H1 (cell line): ENCODE measurements at regions not wholly inside any gene's neighbourhood (a gene's known extent, or its start where the extent isn't known, plus 50 kb on each side); places are given as distances from the start of the nearest gene placed in this dataset.

Experiments used
- CTCF ChIA-PET: fragments of 300-600 bp; sonication (Branson Sonifier 250); formaldehyde crosslinking; loops from one replicate; lab custom pipeline; 2021; ENCODE audit not compliant: partially characterized antibody; lab: Charles Lee
- POLR2A ChIA-PET: fragments of 300-600 bp; sonication (Branson Sonifier 250); formaldehyde crosslinking; loops from one replicate; lab custom pipeline; 2021; ENCODE audit warnings: inconsistent platforms; ENCODE audit not compliant: partially characterized antibody; lab: Charles Lee
- DNase-seq, 2 experiments: peaks; one replicate each; pipeline versions ENCODE4 v3.0.0 to v3.0.0-alpha.2; 2010 to 2022; ENCODE audit warnings: low spot score in 2 of 2, low read depth in 1 of 2, mixed read lengths in 1 of 2
- FAIRE-seq: peaks from 2 replicates; lab custom pipeline; 2011; peaks lifted over from hg19 to GRCh38; lab: Jason Lieb, UNC
- H2AFZ ChIP-seq: 2 replicates; pipeline ENCODE4 v1.8.1; 2012; ENCODE audit warnings: low read length, inconsistent platforms
- H2AK5ac ChIP-seq: 2 replicates; pipeline ENCODE4 v1.6.1; 2013; ENCODE audit warnings: low read depth, low read length
- H2BK120ac ChIP-seq: replicated peaks from 2 replicates; pipeline ENCODE3; 2013; ENCODE audit warnings: low read depth, low read length, inconsistent platforms
- H2BK12ac ChIP-seq: 2 replicates; pipeline ENCODE4 v1.6.1; 2013; ENCODE audit warnings: low read depth, low read length
- H2BK15ac ChIP-seq: 2 replicates; pipeline ENCODE4 v1.6.1; 2013; ENCODE audit warnings: low read length
- H2BK20ac ChIP-seq: 2 replicates; pipeline ENCODE4 v1.6.1; 2013; ENCODE audit warnings: low read length
- H2BK5ac ChIP-seq: 2 replicates; pipeline ENCODE4 v1.6.1; 2013; ENCODE audit warnings: low read depth, low read length
- H3K14ac ChIP-seq: 2 replicates; pipeline ENCODE4 v1.6.1; 2013; ENCODE audit warnings: inconsistent platforms; ENCODE audit not compliant: insufficient read length
- H3K18ac ChIP-seq: 2 replicates; pipeline ENCODE4 v1.6.1; 2013; ENCODE audit warnings: low read length; ENCODE audit errors: extremely low read depth
- H3K23ac ChIP-seq: 2 replicates; pipeline ENCODE4 v1.6.1; 2013; ENCODE audit warnings: inconsistent platforms; ENCODE audit not compliant: insufficient read length
- H3K23me2 ChIP-seq: 2 replicates; pipeline ENCODE4 v1.6.1; 2013; ENCODE audit warnings: low read depth, low read length
- H3K27ac ChIP-seq: 2 replicates; pipeline ENCODE4 v1.6.1; 2011; ENCODE audit warnings: low read depth, low read length, inconsistent platforms
- H3K27me3 ChIP-seq, 4 experiments: replicated peaks in 1 of 4; 1 replicate in 1 of 4; 2 replicates in 3 of 4; pipeline versions ENCODE4 v1.6.1 to v1.8.1; 2011 to 2013; ENCODE audit warnings: low read length in 3 of 4, mild to moderate bottlenecking in 3 of 4, inconsistent platforms in 2 of 4, mixed read lengths in 2 of 4, moderate library complexity in 1 of 4; ENCODE audit not compliant: control insufficient read depth in 3 of 4, insufficient read depth in 3 of 4; ENCODE audit errors: extremely low read depth in 1 of 4
- H3K36me3 ChIP-seq, 4 experiments: 2 replicates each; pipeline versions ENCODE4 v1.6.1 to v1.8.1; 2011 to 2013; ENCODE audit warnings: mild to moderate bottlenecking in 4 of 4, low read length in 3 of 4, moderate library complexity in 2 of 4, control low read depth in 1 of 4, inconsistent platforms in 1 of 4; ENCODE audit not compliant: insufficient read depth in 4 of 4, control insufficient read depth in 2 of 4
- H3K4ac ChIP-seq: replicated peaks from 2 replicates; pipeline ENCODE3; 2013; ENCODE audit warnings: low read length, low read depth, mixed read lengths, inconsistent platforms; ENCODE audit not compliant: insufficient read length
- H3K4me1 ChIP-seq, 4 experiments: replicated peaks in 1 of 4; 1 replicate in 1 of 4; 2 replicates in 3 of 4; pipeline versions ENCODE4 v1.6.1 to v1.8.1; 2011 to 2013; ENCODE audit warnings: low read length in 3 of 4, inconsistent platforms in 2 of 4, mixed read lengths in 1 of 4; ENCODE audit not compliant: insufficient read depth in 4 of 4, control insufficient read depth in 3 of 4
- H3K4me2 ChIP-seq, 2 experiments: 2 replicates each; pipeline versions ENCODE4 v1.6.1 to v1.8.1; 2011 to 2013; ENCODE audit warnings: low read depth in 2 of 2, low read length in 2 of 2, control low read depth in 1 of 2, inconsistent platforms in 1 of 2, mild to moderate bottlenecking in 1 of 2; ENCODE audit not compliant: insufficient read depth in 1 of 2
- H3K4me3 ChIP-seq, 4 experiments: fragments of 200-600, 300-600 bp in 1 of 4; sonication (generic), shearing (Covaris generic), sonication (Bioruptor Twin) in 1 of 4; 2 replicates each; pipeline versions ENCODE4 v1.5.1 to v1.8.1; 2011 to 2016; ENCODE audit warnings: low read length in 4 of 4, low read depth in 3 of 4, control low read depth in 2 of 4, inconsistent platforms in 2 of 4, mild to moderate bottlenecking in 2 of 4, mixed read lengths in 1 of 4, moderate library complexity in 1 of 4; ENCODE audit not compliant: insufficient read depth in 2 of 4; ENCODE audit errors: extremely low read depth in 1 of 4
- H3K56ac ChIP-seq: replicated peaks from 2 replicates; pipeline ENCODE3; 2013; ENCODE audit warnings: low read depth, mild to moderate bottlenecking, mixed read lengths, low read length, inconsistent platforms; ENCODE audit not compliant: insufficient read length
- H3K79me1 ChIP-seq: 2 replicates; pipeline ENCODE4 v1.6.1; 2013; ENCODE audit warnings: low read depth, low read length, control low read depth
- H3K79me2 ChIP-seq, 2 experiments: 2 replicates each; pipeline versions ENCODE4 v1.6.1 to v1.8.1; 2012 to 2013; ENCODE audit warnings: low read length in 2 of 2, mild to moderate bottlenecking in 2 of 2, inconsistent platforms in 1 of 2; ENCODE audit not compliant: insufficient read depth in 2 of 2, control insufficient read depth in 1 of 2
- H3K9ac ChIP-seq, 4 experiments: replicated peaks in 1 of 4; 1 replicate in 1 of 4; 2 replicates in 3 of 4; pipeline versions ENCODE4 v1.6.1 to v1.8.1; 2011 to 2013; ENCODE audit warnings: low read depth in 3 of 4, low read length in 3 of 4, control low read depth in 2 of 4, mild to moderate bottlenecking in 2 of 4, moderate library complexity in 2 of 4, inconsistent platforms in 1 of 4; ENCODE audit errors: extremely low read depth in 1 of 4
- H3K9me3 ChIP-seq, 2 experiments: 2 replicates each; pipeline versions ENCODE4 v1.6.1 to v1.8.1; 2012 to 2013; ENCODE audit warnings: mild to moderate bottlenecking in 2 of 2, moderate library complexity in 2 of 2, control low read depth in 1 of 2, inconsistent platforms in 1 of 2, low read depth in 1 of 2, low read length in 1 of 2, mixed read lengths in 1 of 2; ENCODE audit not compliant: insufficient read depth in 2 of 2
- H4K20me1 ChIP-seq, 2 experiments: replicated peaks in 1 of 2; 2 replicates each; pipeline versions ENCODE3 to v1.8.1; 2011 to 2013; ENCODE audit warnings: inconsistent platforms in 2 of 2, low read length in 2 of 2, mild to moderate bottlenecking in 1 of 2; ENCODE audit not compliant: insufficient read depth in 2 of 2, control insufficient read depth in 1 of 2
- H4K5ac ChIP-seq: 2 replicates; pipeline ENCODE4 v1.6.1; 2013; ENCODE audit warnings: low read length, low read depth, mixed read lengths, inconsistent platforms; ENCODE audit not compliant: insufficient read length
- H4K8ac ChIP-seq: 2 replicates; pipeline ENCODE4 v1.8.0; 2013; ENCODE audit warnings: mild to moderate bottlenecking, moderate library complexity, low read length, inconsistent platforms; ENCODE audit not compliant: insufficient read depth; ENCODE audit errors: extremely low read depth
- H4K91ac ChIP-seq: replicated peaks from 2 replicates; pipeline ENCODE3; 2013; ENCODE audit warnings: low read length, mixed read lengths, inconsistent platforms; ENCODE audit not compliant: insufficient read length
- JUND ChIP-seq: IDR thresholded peaks from 2 replicates; pipeline ENCODE4 v1.6.1; 2011; ENCODE audit warnings: mild to moderate bottlenecking, improper control_type of control experiment, low read length
- POLR2A ChIP-seq, 2 experiments: IDR thresholded peaks; 1 replicate in 1 of 2; 2 replicates in 1 of 2; pipeline ENCODE4 v1.6.1; 2011; ENCODE audit warnings: low read depth in 2 of 2, low read length in 2 of 2, mild to moderate bottlenecking in 2 of 2; ENCODE audit errors: control extremely low read depth in 1 of 2
- ZNF274 ChIP-seq: IDR thresholded peaks from 2 replicates; pipeline ENCODE4 v1.7.0; 2012; ENCODE audit warnings: low read length, borderline replicate concordance; ENCODE audit errors: extremely low read depth
- WGBS, 2 experiments: shearing (Covaris generic) in 1 of 2; methylation state at CpG; one replicate each; pipeline versions ENCODE4 v1.1.6 to v1.1.7; 2013 to 2015; ENCODE audit warnings: low lambda C conversion rate in 2 of 2, mixed read lengths in 2 of 2, inconsistent platforms in 1 of 2, low coverage in 1 of 2, missing lambda C conversion rate in 1 of 2; ENCODE audit not compliant: insufficient replicate concordance in 2 of 2, insufficient coverage in 1 of 2, insufficient read length in 1 of 2; ENCODE audit errors: extremely low coverage in 1 of 2, missing lambda C conversion rate in 1 of 2; 5-methylcytosine and 5-hydroxymethylcytosine counted together

DNA sequence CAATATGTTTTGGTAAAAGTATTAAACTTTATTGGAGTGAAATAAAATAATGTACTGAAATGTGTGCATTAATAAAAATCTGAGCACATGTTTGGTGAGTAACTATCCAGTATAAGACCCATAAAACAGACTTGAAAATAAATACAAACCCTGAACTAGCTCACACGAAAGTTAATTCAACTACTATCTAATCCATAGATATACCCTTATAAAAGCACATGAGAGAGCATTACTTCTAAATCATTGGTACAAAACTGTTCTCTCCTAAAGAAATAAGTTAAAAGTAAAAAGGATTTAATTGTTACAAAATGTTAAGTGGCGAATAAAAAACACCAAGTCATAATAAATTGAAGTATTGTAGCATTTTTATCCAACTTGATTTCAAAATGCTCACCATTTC, 295.6 kb downstream of the PTPRC start:
- Histone ChIP-seq H3K4me3 (no peak overlapping the region), H3K79me2 (no peaks in the 10 kb centered on the region)
- FAIRE-seq: no peak
- no peak for TF ChIP-seq JUND
- TF ChIP-seq POLR2A (IDR thresholded peaks at IDR 0.05; ENCODE audit: control extremely low read depth in 1 of 2, low read depth in 2 of 2, low read length in 2 of 2): no peak
- no peak for TF ChIP-seq ZNF274

More for the DNA sequence above, 295.6 kb downstream of the PTPRC start:
- Histone ChIP-seq H2BK20ac (no peak overlapping the region), H3K14ac (no peak overlapping the region), H3K27me3 (no peaks in the 10 kb centered on the region), H3K23me2 (no peaks in the 10 kb centered on the region), H3K27ac (no peak overlapping the region), H2BK5ac (no peak overlapping the region), H3K56ac (no peak overlapping the region), H3K36me3 (no peaks in the 10 kb centered on the region), H3K9ac (no peak overlapping the region), H2BK12ac (no peak overlapping the region), H4K8ac (no peak overlapping the region), H3K23ac (no peak overlapping the region), H4K91ac (no peak overlapping the region), H2AK5ac (no peak overlapping the region), H3K79me1 (no peaks in the 10 kb centered on the region), H3K4me2 (no peak overlapping the region), H2BK15ac (no peak overlapping the region), H3K4me1 (peaks cover 0 to 3% (median under 1%) of the 10 kb centered on the region in 4 experiments; a peak in 1 of 7 replicates), H2AFZ (no peak overlapping the region), H2BK120ac (no peak overlapping the region), H4K20me1 (no peaks in the 10 kb centered on the region), H4K5ac (no peak overlapping the region), H3K9me3 (no peaks in the 10 kb centered on the region), H3K4ac (no peak overlapping the region), H3K18ac (no peak overlapping the region)
- POLR2A ChIA-PET: no interaction called here
- no peak for DNase-seq
- CTCF ChIA-PET: no interaction called here
- WGBS, 2 experiments: 87% methylated on average over 2 of the region's 2 CpGs; no CpG with 5 or more reads in 1 of the 2 experiments
